GM23338 (cell line): ENCODE measurements at regions not wholly inside any gene's neighbourhood (a gene's known extent, or its start where the extent isn't known, plus 50 kb on each side); places are given as distances from the start of the nearest gene placed in this dataset.

Experiments
- ATAC-seq: fragments of 200-7000 bp; cut with Tn5 transposase; 3 replicates; pipeline ENCODE4 v1.9.1; 2020
- DNase-seq: peaks from one replicate; pipeline ENCODE4 v3.0.0-alpha.2; 2015; ENCODE audit warnings: low spot score
- H2AFZ ChIP-seq: fragments of 200-600 bp; sonication (generic); 2 replicates; pipeline ENCODE4 v1.8.0; 2016; ENCODE audit warnings: antibody characterized with exemption, mild to moderate bottlenecking, moderate library complexity
- H3F3A ChIP-seq: fragments of 200-600 bp; sonication (generic); replicated peaks from 2 replicates; pipeline ENCODE4 v1.8.0; 2017; ENCODE audit warnings: antibody characterized with exemption, mixed run types, low read depth
- H3K27ac ChIP-seq: fragments of 200-600 bp; sonication (generic); 2 replicates; pipeline ENCODE4 v1.6.1; 2016; ENCODE audit warnings: low read depth
- H3K27me3 ChIP-seq: fragments of 200-600 bp; sonication (generic); 2 replicates; pipeline ENCODE4 v1.8.0; 2016; ENCODE audit warnings: mild to moderate bottlenecking, mixed run types, moderate library complexity; ENCODE audit not compliant: insufficient read depth
- H3K36me3 ChIP-seq: fragments of 200-600 bp; sonication (generic); 2 replicates; pipeline ENCODE4 v1.8.0; 2016; ENCODE audit warnings: mild to moderate bottlenecking; ENCODE audit not compliant: insufficient read depth
- H3K4me1 ChIP-seq: fragments of 200-600 bp; sonication (generic); 2 replicates; pipeline ENCODE4 v1.8.0; 2016; ENCODE audit warnings: mild to moderate bottlenecking, moderate library complexity; ENCODE audit not compliant: insufficient read depth
- H3K4me2 ChIP-seq: fragments of 200-600 bp; sonication (generic); 2 replicates; pipeline ENCODE4 v1.7.1; 2017; ENCODE audit warnings: mixed run types
- H3K4me3 ChIP-seq: fragments of 200-600 bp; sonication (generic); 2 replicates; pipeline ENCODE4 v1.6.1; 2016; ENCODE audit warnings: mixed run types
- H3K79me2 ChIP-seq: fragments of 200-600 bp; sonication (generic); replicated peaks from 2 replicates; pipeline ENCODE4 v1.8.0; 2017; ENCODE audit warnings: mild to moderate bottlenecking; ENCODE audit not compliant: insufficient read depth
- H3K9me2 ChIP-seq: fragments of 200-600 bp; sonication (generic); 2 replicates; pipeline ENCODE4 v1.8.0; 2017; ENCODE audit not compliant: insufficient read depth
- H4K20me1 ChIP-seq: fragments of 200-600 bp; sonication (generic); replicated peaks from 2 replicates; pipeline ENCODE4 v1.8.0; 2017; ENCODE audit warnings: mild to moderate bottlenecking; ENCODE audit not compliant: insufficient read depth
- H3K27ac Mint-ChIP-seq: 2 replicates; pipeline ENCODE4 v1.8.0; 2020; ENCODE audit warnings: inconsistent platforms, mild to moderate bottlenecking, moderate library complexity, mixed read lengths
- H3K27me3 Mint-ChIP-seq: 3 replicates; pipeline ENCODE4 v1.8.0; 2022; ENCODE audit warnings: low read depth, mild to moderate bottlenecking, moderate library complexity, mixed read lengths, inconsistent platforms; ENCODE audit not compliant: insufficient read depth, poor library complexity
- H3K36me3 Mint-ChIP-seq: 3 replicates; pipeline ENCODE4 v1.8.0; 2021; ENCODE audit warnings: low read depth, mild to moderate bottlenecking, inconsistent platforms, moderate library complexity, mixed read lengths
- H3K4me1 Mint-ChIP-seq: 3 replicates; pipeline ENCODE4 v1.8.0; 2020; ENCODE audit warnings: mild to moderate bottlenecking, inconsistent platforms, mixed read lengths
- H3K4me3 Mint-ChIP-seq: 3 replicates; pipeline ENCODE4 v1.8.0; 2021; ENCODE audit warnings: moderate library complexity, mild to moderate bottlenecking, inconsistent platforms, mixed read lengths
- H3K9me3 Mint-ChIP-seq: 3 replicates; pipeline ENCODE4 v1.8.0; 2020; ENCODE audit warnings: moderate library complexity, mild to moderate bottlenecking, inconsistent platforms, mixed read lengths
- CREB1 ChIP-seq: fragments of 250-450 bp; sonication (Bioruptor Pico); IDR thresholded peaks from 2 replicates; pipeline ENCODE4 v1.5.0; 2020; ENCODE audit warnings: low read depth, mild to moderate bottlenecking, moderate library complexity
- CTCF ChIP-seq, 2 experiments: fragments of 200-600 bp in 1 of 2; sonication (generic) in 1 of 2; conservative IDR thresholded peaks; 2 replicates each; pipeline versions ENCODE4 v1.5.1 to v1.6.1; 2016 to 2017; ENCODE audit warnings: antibody characterized with exemption in 2 of 2, low read depth in 2 of 2, mild to moderate bottlenecking in 2 of 2, moderate library complexity in 1 of 2
- ETS1 ChIP-seq: IDR thresholded peaks from 2 replicates; pipeline ENCODE4 v1.6.1; 2016; ENCODE audit warnings: antibody characterized with exemption
- EZH2 ChIP-seq: fragments of 200-600 bp; sonication (generic); IDR thresholded peaks from one replicate; pipeline ENCODE4 v1.8.0; 2017; ENCODE audit warnings: antibody characterized with exemption, mild to moderate bottlenecking, low read depth; ENCODE audit not compliant: unreplicated experiment
- EZH2phosphoT487 ChIP-seq: fragments of 200-600 bp; sonication (generic); IDR thresholded peaks from one replicate; pipeline ENCODE4 v1.8.1; 2018; ENCODE audit warnings: antibody characterized with exemption; ENCODE audit not compliant: unreplicated experiment
- JUNB ChIP-seq: IDR thresholded peaks from one replicate; pipeline ENCODE4 v1.6.1; 2016; ENCODE audit warnings: antibody characterized with exemption; ENCODE audit not compliant: unreplicated experiment
- NANOG ChIP-seq: IDR thresholded peaks from 2 replicates; pipeline ENCODE4 v1.6.1; 2016; ENCODE audit warnings: antibody characterized with exemption, borderline replicate concordance
- POLR2AphosphoS5 ChIP-seq: IDR thresholded peaks from 2 replicates; pipeline ENCODE4 v1.6.1; 2016; ENCODE audit warnings: antibody characterized with exemption, low read depth
- REST ChIP-seq: IDR thresholded peaks from one replicate; pipeline ENCODE4 v1.6.1; 2018; ENCODE audit warnings: antibody characterized with exemption; ENCODE audit not compliant: unreplicated experiment
- STAT1 ChIP-seq: IDR thresholded peaks from one replicate; pipeline ENCODE4 v1.6.1; 2016; ENCODE audit warnings: antibody characterized with exemption; ENCODE audit not compliant: unreplicated experiment
- ZNF114 ChIP-seq: fragments of 250-450 bp; sonication (Bioruptor Pico); IDR thresholded peaks from 2 replicates; pipeline ENCODE4 v1.5.0; 2020; ENCODE audit warnings: mild to moderate bottlenecking, moderate library complexity
- ZNF331 ChIP-seq: fragments of 250-450 bp; sonication (Bioruptor Pico); IDR thresholded peaks from 2 replicates; pipeline ENCODE4 v1.5.0; 2020; ENCODE audit warnings: low read depth, mild to moderate bottlenecking, moderate library complexity
- ZNF462 ChIP-seq: fragments of 250-450 bp; sonication (Bioruptor Pico); IDR thresholded peaks from 2 replicates; pipeline ENCODE4 v1.5.0; 2020; ENCODE audit warnings: mild to moderate bottlenecking, moderate library complexity

GRCh38 chr5:57871496-57871895 lies 388.9 kb upstream of the ACTBL2 start:
- Histone ChIP-seq H4K20me1 (no peaks in the 10 kb centered on the region), H3K79me2 (no peaks in the 10 kb centered on the region), H3K4me1 (no peaks in the 10 kb centered on the region), H3K36me3 (peaks cover 4% of the 10 kb centered on the region; the same call in 1 of the 2 replicates), H3K27ac (no peak overlapping the region), H2AFZ (no peak overlapping the region), H3K27me3 (no peaks in the 10 kb centered on the region), H3F3A (no peaks in the 10 kb centered on the region), H3K9me2 (no peaks in the 10 kb centered on the region), H3K4me2 (no peak overlapping the region), H3K4me3 (no peak overlapping the region)
- Mint-ChIP-seq H3K9me3 (peaks cover 13% of the 10 kb centered on the region), H3K27ac (no peak overlapping the region), H3K4me1 (peaks cover 2% of the 10 kb centered on the region; the same call in 1 of the 3 replicates), H3K4me3 (no peak overlapping the region), H3K36me3 (peaks cover 14% of the 10 kb centered on the region), H3K27me3 (peaks cover 4% of the 10 kb centered on the region)
- ATAC-seq (no peak), DNase-seq (no peak)
- TF ChIP-seq POLR2AphosphoS5 (no peak), EZH2 (no peak), NANOG (no peak), ETS1 (no peak), REST (no peak), STAT1 (no peak), ZNF331 (CRISPR knock-in tag) (no peak), ZNF462 (CRISPR knock-in tag) (no peak), CREB1 (CRISPR knock-in tag) (no peak), EZH2phosphoT487 (no peak), CTCF (conservative IDR thresholded peaks at IDR 0.05; ENCODE audit: low read depth in 2 of 2) (no peak), ZNF114 (CRISPR knock-in tag) (no peak), JUNB (no peak)
